Fibroblast of lung (primary cell): ENCODE measurements at regions not wholly inside any gene's neighbourhood (a gene's known extent, or its start where the extent isn't known, plus 50 kb on each side); places are given as distances from the start of the nearest gene placed in this dataset.

Experiments
- DNase-seq, 2 donors: peaks; one replicate each; pipeline versions ENCODE4 v3.0.0 to v3.0.0-alpha.2; 2010; ENCODE audit warnings: low read depth in 2 of 2
- H2AFZ ChIP-seq: 2 replicates; pipeline ENCODE4 v1.5.1; 2012; ENCODE audit warnings: low read length, control low read depth, inconsistent platforms
- H3K27ac ChIP-seq: 2 replicates; pipeline ENCODE4 v1.5.1; 2011; ENCODE audit warnings: low read length, control low read depth; ENCODE audit not compliant: insufficient read depth
- H3K27me3 ChIP-seq: 2 replicates; pipeline ENCODE4 v1.5.1; 2011; ENCODE audit warnings: mild to moderate bottlenecking, low read length; ENCODE audit not compliant: control insufficient read depth, insufficient read depth
- H3K36me3 ChIP-seq: 2 replicates; pipeline ENCODE4 v1.5.1; 2011; ENCODE audit warnings: low read length; ENCODE audit not compliant: control insufficient read depth, insufficient read depth
- H3K4me1 ChIP-seq: 2 replicates; pipeline ENCODE4 v1.5.1; 2011; ENCODE audit warnings: low read length; ENCODE audit not compliant: control insufficient read depth, insufficient read depth; ENCODE audit errors: extremely low read depth
- H3K4me2 ChIP-seq: 2 replicates; pipeline ENCODE4 v1.5.1; 2011; ENCODE audit warnings: low read length, control low read depth; ENCODE audit not compliant: insufficient read depth; ENCODE audit errors: extremely low read depth
- H3K4me3 ChIP-seq, 4 experiments: fragments of 200-600 bp in 1 of 4; sonication (generic) in 1 of 4; replicated peaks in 1 of 4; 2 replicates each; pipeline ENCODE4 v1.5.1; 2011 to 2016; ENCODE audit warnings: low read length in 4 of 4, low read depth in 3 of 4, mild to moderate bottlenecking in 3 of 4, control low read depth in 2 of 4, inconsistent platforms in 1 of 4, mixed read lengths in 1 of 4; ENCODE audit not compliant: insufficient read depth in 1 of 4; ENCODE audit errors: control extremely low read depth in 1 of 4
- H3K79me2 ChIP-seq: 2 replicates; pipeline ENCODE4 v1.5.1; 2012; ENCODE audit warnings: mild to moderate bottlenecking, low read length, inconsistent platforms; ENCODE audit not compliant: control insufficient read depth, insufficient read depth
- H3K9ac ChIP-seq: 2 replicates; pipeline ENCODE4 v1.5.1; 2011; ENCODE audit warnings: mild to moderate bottlenecking, low read length, control low read depth; ENCODE audit not compliant: insufficient read depth
- H3K9me3 ChIP-seq: 2 replicates; pipeline ENCODE4 v1.5.1; 2012; ENCODE audit warnings: low read depth, low read length; ENCODE audit not compliant: control insufficient read depth, insufficient read depth
- H4K20me1 ChIP-seq: 2 replicates; pipeline ENCODE4 v1.5.1; 2011; ENCODE audit warnings: low read length; ENCODE audit not compliant: control insufficient read depth, insufficient read depth; ENCODE audit errors: extremely low read depth
- CTCF ChIP-seq, 2 donors: IDR thresholded peaks in 1 of 2; conservative IDR thresholded peaks in 1 of 2; 1 replicate in 1 of 2; 2 replicates in 1 of 2; pipeline ENCODE4 v1.5.1; 2011 to 2012; ENCODE audit warnings: low read length in 2 of 2, control low read depth in 1 of 2, inconsistent platforms in 1 of 2, low read depth in 1 of 2, mild to moderate bottlenecking in 1 of 2
- EZH2 ChIP-seq: IDR thresholded peaks from 2 replicates; pipeline ENCODE4 v1.5.1; 2012; ENCODE audit warnings: low read length, control low read depth, mild to moderate bottlenecking; ENCODE audit errors: missing control alignments

DNA sequence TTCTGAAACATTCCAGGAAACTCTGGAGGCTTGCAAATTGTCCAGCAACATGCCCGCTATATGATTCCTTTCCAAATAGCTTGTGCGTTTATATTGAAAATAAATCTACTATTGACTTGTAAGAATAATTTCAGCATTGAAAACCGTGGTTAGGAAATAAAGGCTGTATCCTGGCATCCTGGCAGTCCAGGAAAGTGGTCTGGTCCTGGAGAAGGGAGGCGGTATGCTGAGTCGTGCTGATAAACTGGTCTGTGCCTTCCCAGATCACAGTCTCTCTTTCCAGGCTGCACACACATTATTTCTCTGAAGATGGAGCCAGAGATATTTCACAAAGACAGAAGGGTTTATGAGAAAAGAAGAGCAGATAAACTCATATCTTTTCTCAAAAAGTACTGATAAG lies 350.1 kb upstream of the COBL start:
- H3K9ac ChIP-seq: no peak overlapping the region
- no peak overlapping the region for H3K4me2 ChIP-seq

DNA sequence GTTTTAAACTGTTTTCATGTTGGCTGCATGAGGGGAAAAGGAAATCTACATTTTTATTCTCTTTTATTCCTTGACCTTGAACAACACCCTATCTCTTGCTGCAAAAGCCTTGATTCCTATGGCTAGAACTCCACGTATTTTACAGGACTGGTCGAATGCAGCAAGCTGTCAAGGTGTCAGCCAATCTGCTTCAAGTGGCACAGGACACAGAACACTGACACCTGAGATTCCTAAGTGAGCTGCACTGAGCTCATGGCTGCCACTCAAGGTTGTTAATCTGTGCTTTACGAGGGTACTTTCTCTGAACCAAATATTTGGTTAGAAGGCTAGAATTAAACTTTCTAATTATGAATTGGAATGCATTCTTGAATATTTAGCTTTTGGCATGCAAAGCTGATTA lies 349.7 kb upstream of the COBL start:
- Histone ChIP-seq H3K9me3 (no peaks in the 10 kb centered on the region), H3K9ac (no peak overlapping the region), H3K4me2 (no peak overlapping the region), H3K27me3 (no peaks in the 10 kb centered on the region), H3K79me2 (no peaks in the 10 kb centered on the region), H3K36me3 (no peaks in the 10 kb centered on the region), H4K20me1 (no peaks in the 10 kb centered on the region), H3K4me1 (no peaks in the 10 kb centered on the region), H2AFZ (no peak overlapping the region), H3K4me3 (no peak overlapping the region), H3K27ac (no peak overlapping the region)
- DNase-seq: no peak
- no peak for TF ChIP-seq CTCF (conservative IDR thresholded peaks at IDR 0.05 in 1 of 2, IDR thresholded peaks at IDR 0.05 in 1 of 2; ENCODE audit: low read depth in 1 of 2, low read length in 2 of 2)
- no peak for TF ChIP-seq EZH2

More for the DNA sequence above, 350.1 kb upstream of the COBL start:
- H3K4me3 ChIP-seq: no peak overlapping the region
- DNase-seq: no peak
- no peaks in the 10 kb centered on the region for H4K20me1 ChIP-seq
- no peaks in the 10 kb centered on the region for H3K27me3 ChIP-seq
- no peaks in the 10 kb centered on the region for H3K79me2 ChIP-seq
- no peaks in the 10 kb centered on the region for H3K4me1 ChIP-seq
- TF ChIP-seq EZH2 (no peak), CTCF (conservative IDR thresholded peaks at IDR 0.05 in 1 of 2, IDR thresholded peaks at IDR 0.05 in 1 of 2; ENCODE audit: low read depth in 1 of 2, low read length in 2 of 2) (no peak)
- no peak overlapping the region for H3K27ac ChIP-seq
- no peak overlapping the region for H2AFZ ChIP-seq
- no peaks in the 10 kb centered on the region for H3K36me3 ChIP-seq
- no peaks in the 10 kb centered on the region for H3K9me3 ChIP-seq

GRCh38 chr7:51665045-51665780 lies 348.6 kb upstream of the COBL start:
- no peak overlapping the region for H3K27ac ChIP-seq
- no peak for TF ChIP-seq EZH2
- no peak for TF ChIP-seq CTCF (conservative IDR thresholded peaks at IDR 0.05 in 1 of 2, IDR thresholded peaks at IDR 0.05 in 1 of 2; ENCODE audit: low read depth in 1 of 2, low read length in 2 of 2)
- H4K20me1 ChIP-seq: no peaks in the 10 kb centered on the region
- H3K9ac ChIP-seq: no peak overlapping the region
- H3K4me3 ChIP-seq: no peak overlapping the region
- H3K4me1 ChIP-seq: no peaks in the 10 kb centered on the region
- no peak overlapping the region for H2AFZ ChIP-seq
- H3K36me3 ChIP-seq: no peaks in the 10 kb centered on the region
- no peaks in the 10 kb centered on the region for H3K27me3 ChIP-seq
- no peaks in the 10 kb centered on the region for H3K79me2 ChIP-seq
- no peaks in the 10 kb centered on the region for H3K9me3 ChIP-seq
- DNase-seq: no peak
- H3K4me2 ChIP-seq: no peak overlapping the region
